T-cell (primary cell): ENCODE measurements at regions not wholly inside any gene's neighbourhood (a gene's known extent, or its start where the extent isn't known, plus 50 kb on each side); places are given as distances from the start of the nearest gene placed in this dataset.

Experiments used
- ATAC-seq, 4 experiments: fragments of 200-7000 bp in 3 of 4; fragments of 150-1000 bp in 1 of 4; cut with Tn5 transposase; replicated peaks in 1 of 4; 1 replicate in 3 of 4; 2 replicates in 1 of 4; pipeline ENCODE4 v1.10.0; 2021; ENCODE audit warnings: moderate library complexity in 3 of 4, mild to moderate bottlenecking in 2 of 4, moderate number of reproducible peaks in 1 of 4
- CTCF ChIA-PET, 2 donors: fragments of 300-600 bp; sonication (Branson Sonifier 250); formaldehyde crosslinking; loops; one replicate each; lab custom pipeline; 2022; ENCODE audit warnings: antibody characterized with exemption in 2 of 2; lab: Charles Lee
- POLR2A ChIA-PET, 2 donors: fragments of 300-600 bp; sonication (Branson Sonifier 250); formaldehyde crosslinking; loops; one replicate each; lab custom pipeline; 2022; ENCODE audit warnings: antibody characterized with exemption in 2 of 2; lab: Charles Lee
- DNase-seq, 35 experiments: peaks; one replicate each; pipeline versions ENCODE4 v3.0.0 to v3.0.0-alpha.2; 2013 to 2023
- H3K27ac ChIP-seq: one replicate; pipeline ENCODE4 v1.5.1; 2013; ENCODE audit warnings: low read length
- H3K27me3 ChIP-seq, 2 experiments: replicated peaks in 1 of 2; 1 replicate in 1 of 2; 2 replicates in 1 of 2; pipeline versions ENCODE4 v1.6.1 to v1.7.0; 2013; ENCODE audit warnings: low read length in 1 of 2, mixed read lengths in 1 of 2; ENCODE audit not compliant: control insufficient read depth in 2 of 2, insufficient read depth in 2 of 2; ENCODE audit errors: extremely low read depth in 1 of 2
- H3K36me3 ChIP-seq, 2 donors: 1 replicate in 1 of 2; 2 replicates in 1 of 2; pipeline versions ENCODE4 v1.6.1 to v1.7.0; 2013; ENCODE audit warnings: low read length in 1 of 2; ENCODE audit not compliant: control insufficient read depth in 2 of 2, insufficient read depth in 1 of 2; ENCODE audit errors: extremely low read depth in 1 of 2
- H3K4me1 ChIP-seq, 2 experiments: 1 replicate in 1 of 2; 2 replicates in 1 of 2; pipeline versions ENCODE4 v1.6.1 to v1.7.0; 2013; ENCODE audit warnings: low read length in 2 of 2, mixed read lengths in 1 of 2; ENCODE audit not compliant: insufficient read depth in 2 of 2, control insufficient read depth in 1 of 2; ENCODE audit errors: extremely low read depth in 1 of 2
- H3K4me3 ChIP-seq, 2 donors: 1 replicate in 1 of 2; 2 replicates in 1 of 2; pipeline versions ENCODE4 v1.5.1 to v1.7.0; 2013; ENCODE audit warnings: mild to moderate bottlenecking in 2 of 2, low read length in 1 of 2, moderate library complexity in 1 of 2; ENCODE audit not compliant: control insufficient read depth in 1 of 2; ENCODE audit errors: extremely low read depth in 1 of 2
- H3K9me3 ChIP-seq: 2 replicates; pipeline ENCODE4 v1.7.0; 2013
- H3K27ac Mint-ChIP-seq, 2 donors: one replicate each; pipeline ENCODE4 v1.8.0; 2020 to 2021; ENCODE audit warnings: mild to moderate bottlenecking in 2 of 2, mixed read lengths in 2 of 2
- H3K27me3 Mint-ChIP-seq, 2 donors: one replicate each; pipeline ENCODE4 v1.8.0; 2021 to 2022; ENCODE audit warnings: mixed read lengths in 2 of 2
- H3K36me3 Mint-ChIP-seq: one replicate; pipeline ENCODE4 v1.8.0; 2021; ENCODE audit warnings: mixed read lengths
- H3K4me1 Mint-ChIP-seq, 3 donors: one replicate each; pipeline ENCODE4 v1.8.0; 2020 to 2022; ENCODE audit warnings: mixed read lengths in 3 of 3, mild to moderate bottlenecking in 1 of 3
- H3K4me3 Mint-ChIP-seq, 3 donors: one replicate each; pipeline ENCODE4 v1.8.0; 2020 to 2022; ENCODE audit warnings: mild to moderate bottlenecking in 3 of 3, mixed read lengths in 3 of 3, moderate library complexity in 3 of 3
- H3K9me3 Mint-ChIP-seq, 3 donors: one replicate each; pipeline ENCODE4 v1.8.0; 2020 to 2022; ENCODE audit warnings: mixed read lengths in 3 of 3
- WGBS: methylation state at CpG from one replicate; pipeline ENCODE4 v1.1.5; 2013; ENCODE audit warnings: missing lambda C conversion rate; ENCODE audit not compliant: insufficient coverage; 5-methylcytosine and 5-hydroxymethylcytosine counted together

- POLR2A ChIA-PET: interaction anchor here in 1 of 2 donors (0.6 kb wide), 1 partner anchor 459 kb away, joined by 3 read pairs; no protein-coding TSS in a partner anchor
Observed at GRCh38 chr13:40026741-40027140, 371.3 kb downstream of the COG6 start.

GRCh38 chr13:40028446-40028845 is 373.0 kb downstream of the COG6 start:
- H3K27ac ChIP-seq: no peak overlapping the region
- peaks cover 9 to 12% of the 10 kb centered on the region in 2 experiments for H3K4me1 ChIP-seq
- no peak overlapping the region for H3K4me3 ChIP-seq
- Mint-ChIP-seq H3K36me3 (no peaks in the 10 kb centered on the region), H3K4me3 (no peak overlapping the region), H3K27me3 (no peaks in the 10 kb centered on the region), H3K9me3 (peaks cover 0 to 7% (median 0%) of the 10 kb centered on the region in 3 donors), H3K27ac (no peak overlapping the region), H3K4me1 (peaks cover 24 to 32% (median 27%) of the 10 kb centered on the region in 3 donors)
- POLR2A ChIA-PET: interaction anchor here in 1 of 2 donors (0.6 kb wide), 1 partner anchor 14 kb away, joined by 6 read pairs; no protein-coding TSS in a partner anchor
- CTCF ChIA-PET: no interaction called here
- DNase-seq (no peak), ATAC-seq (no peak)
- WGBS: 100% methylated on average over 2 of the region's 2 CpGs
- no peaks in the 10 kb centered on the region for H3K36me3 ChIP-seq
- H3K27me3 ChIP-seq: no peaks in the 10 kb centered on the region
- no peaks in the 10 kb centered on the region for H3K9me3 ChIP-seq

More at GRCh38 chr13:40026741-40027140, 371.3 kb downstream of the COG6 start:
- H3K36me3 ChIP-seq: no peaks in the 10 kb centered on the region
- DNase-seq: peak in 1 of 35 experiments; percentile 30
- Mint-ChIP-seq H3K4me3 (peak overlapping the region; percentile 55 to 70 (median 60)), H3K36me3 (no peaks in the 10 kb centered on the region), H3K4me1 (peaks cover 24 to 32% (median 27%) of the 10 kb centered on the region in 3 donors), H3K27me3 (no peaks in the 10 kb centered on the region), H3K27ac (peak overlapping the region; percentile 72 to 75), H3K9me3 (peaks cover 0 to 7% (median 0%) of the 10 kb centered on the region in 3 donors)
- H3K27ac ChIP-seq: no peak overlapping the region
- WGBS: 22% methylated on average over 3 of the region's 4 CpGs
- no peak overlapping the region for H3K4me3 ChIP-seq
- no peaks in the 10 kb centered on the region for H3K9me3 ChIP-seq
- CTCF ChIA-PET: no interaction called here
- H3K27me3 ChIP-seq: no peaks in the 10 kb centered on the region
- peak in 3 of 4 experiments; percentile 8 to 60 (median 26) for ATAC-seq
- H3K4me1 ChIP-seq: peaks cover 9 to 12% of the 10 kb centered on the region in 2 experiments

GRCh38 chr13:40031031-40031430 is 375.6 kb downstream of the COG6 start:
- Histone ChIP-seq H3K27me3 (no peaks in the 10 kb centered on the region), H3K4me3 (no peak overlapping the region), H3K36me3 (no peaks in the 10 kb centered on the region), H3K9me3 (no peaks in the 10 kb centered on the region), H3K4me1 (peaks cover 8 to 10% of the 10 kb centered on the region in 2 experiments), H3K27ac (no peak overlapping the region)
- 90% methylated on average over 4 of the region's 4 CpGs for WGBS
- H3K27ac Mint-ChIP-seq: no peak overlapping the region
- ChIA-PET CTCF (interaction anchor here in 1 of 2 donors (0.7 kb wide), 1 partner anchor 295 kb away, joined by 4 read pairs; no protein-coding TSS in a partner anchor), POLR2A (no interaction called here)
- H3K27me3 Mint-ChIP-seq: no peaks in the 10 kb centered on the region
- no peak for ATAC-seq
- H3K4me1 Mint-ChIP-seq: peaks cover 17 to 21% (median 17%) of the 10 kb centered on the region in 3 donors
- DNase-seq: no peak
- H3K36me3 Mint-ChIP-seq: no peaks in the 10 kb centered on the region
- H3K4me3 Mint-ChIP-seq: no peak overlapping the region
- H3K9me3 Mint-ChIP-seq: peaks cover 0 to 7% (median 0%) of the 10 kb centered on the region in 3 donors

- Mint-ChIP-seq H3K36me3 (no peaks in the 10 kb centered on the region), H3K9me3 (peaks cover 0 to 3% (median 0%) of the 10 kb centered on the region in 3 donors), H3K4me3 (no peak overlapping the region), H3K27ac (no peak overlapping the region), H3K4me1 (no peaks in the 10 kb centered on the region), H3K27me3 (peaks cover 3 to 7% of the 10 kb centered on the region in 2 donors)
- DNase-seq: no peak
- Histone ChIP-seq H3K27ac (no peak overlapping the region), H3K9me3 (no peaks in the 10 kb centered on the region), H3K4me3 (no peak overlapping the region), H3K27me3 (no peaks in the 10 kb centered on the region), H3K36me3 (peaks cover 0 to 5% of the 10 kb centered on the region in 2 donors), H3K4me1 (no peaks in the 10 kb centered on the region)
- ATAC-seq: no peak
- CTCF ChIA-PET: no interaction called here
- POLR2A ChIA-PET: no interaction called here
- no CpG with 5 or more reads among the region's 2 CpGs for WGBS
Observed at GRCh38 chr13:40039061-40039460, 383.6 kb downstream of the COG6 start.

GRCh38 chr13:40042991-40043390 is 387.5 kb downstream of the COG6 start:
- H3K36me3 ChIP-seq: peaks cover 0 to 5% of the 10 kb centered on the region in 2 donors
- CTCF ChIA-PET: interaction anchor here (0.5 to 0.6 kb wide), 2 partner anchors 15 to 642 kb away, joined by 6 to 8 read pairs; no protein-coding TSS in a partner anchor
- ATAC-seq (no peak), DNase-seq (no peak)
- H3K27ac ChIP-seq: no peak overlapping the region
- H3K4me3 Mint-ChIP-seq: no peak overlapping the region
- H3K36me3 Mint-ChIP-seq: no peaks in the 10 kb centered on the region
- H3K9me3 ChIP-seq: no peaks in the 10 kb centered on the region
- no peak overlapping the region for H3K4me3 ChIP-seq
- no peaks in the 10 kb centered on the region for H3K27me3 ChIP-seq
- no peaks in the 10 kb centered on the region for H3K4me1 Mint-ChIP-seq
- H3K27me3 Mint-ChIP-seq: peaks cover 9 to 13% of the 10 kb centered on the region in 2 donors
- no CpG with 5 or more reads among the region's 3 CpGs for WGBS
- no peaks in the 10 kb centered on the region for H3K4me1 ChIP-seq
- H3K9me3 Mint-ChIP-seq: peaks cover 0 to 3% (median 0%) of the 10 kb centered on the region in 3 donors
- POLR2A ChIA-PET: interaction anchor here in 1 of 2 donors (0.6 kb wide), 1 partner anchor 144 kb away, joined by 3 read pairs; no protein-coding TSS in a partner anchor
- H3K27ac Mint-ChIP-seq: no peak overlapping the region

GRCh38 chr13:40043764-40044163 is 388.3 kb downstream of the COG6 start:
- ChIA-PET CTCF (no interaction called here), POLR2A (no interaction called here)
- Mint-ChIP-seq H3K4me1 (no peaks in the 10 kb centered on the region), H3K27me3 (peaks cover 11 to 14% of the 10 kb centered on the region in 2 donors), H3K36me3 (no peaks in the 10 kb centered on the region), H3K9me3 (peaks cover 0 to 3% (median 0%) of the 10 kb centered on the region in 3 donors), H3K4me3 (no peak overlapping the region), H3K27ac (no peak overlapping the region)
- H3K4me1 ChIP-seq: no peaks in the 10 kb centered on the region
- DNase-seq: no peak
- no peak for ATAC-seq
- no peaks in the 10 kb centered on the region for H3K9me3 ChIP-seq
- H3K4me3 ChIP-seq: no peak overlapping the region
- no peaks in the 10 kb centered on the region for H3K27me3 ChIP-seq
- peaks cover 0 to 5% of the 10 kb centered on the region in 2 donors for H3K36me3 ChIP-seq
- H3K27ac ChIP-seq: no peak overlapping the region
- WGBS: 100% methylated on average over 1 of the region's 3 CpGs
